ENCODE measurements at regions not wholly inside any gene's neighbourhood (a gene's known extent, or its start where the extent isn't known, plus 50 kb on each side); places are given as distances from the start of the nearest gene placed in this dataset.

DNA sequence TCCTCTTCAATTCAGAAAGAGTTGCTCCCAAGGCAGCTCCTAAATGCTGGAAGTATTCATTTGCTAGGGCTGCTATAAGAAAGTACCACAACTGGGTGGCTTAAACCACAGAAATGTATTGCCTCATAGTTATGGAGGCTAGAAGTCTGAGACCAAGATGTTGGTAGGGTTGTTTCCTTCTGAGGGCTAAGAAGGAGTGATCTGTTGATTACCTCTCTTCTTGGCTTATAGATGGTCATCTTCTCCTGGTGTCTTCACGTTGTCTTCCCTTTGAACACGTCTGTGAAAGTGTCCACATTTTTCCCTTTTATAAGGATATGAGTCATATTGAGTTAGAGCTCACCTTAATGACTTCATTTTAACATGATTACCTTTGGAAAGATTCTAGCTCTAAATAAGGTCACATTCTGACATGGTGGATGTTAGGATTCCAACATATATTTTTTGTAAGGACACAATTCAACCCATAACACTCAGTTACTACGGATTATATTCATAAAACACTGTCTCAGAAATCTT is 266.3 kb downstream of the SPATA18 start:
- no peak overlapping the region for H3K27ac ChIP-seq (ENCODE audit: low read depth, low read length, poor library complexity, severe bottlenecking)
- no peaks in the 10 kb centered on the region for H4K20me1 ChIP-seq (ENCODE audit: insufficient read depth, low read length)
- no peaks in the 10 kb centered on the region for H3K4me1 ChIP-seq (ENCODE audit: insufficient read depth, low read length, severe bottlenecking)
- H3K27me3 ChIP-seq (ENCODE audit: insufficient read depth, low read length): no peaks in the 10 kb centered on the region
- no peak overlapping the region for H3K4me3 ChIP-seq (ENCODE audit: low read depth, low read length, poor library complexity, severe bottlenecking)
- no peaks in the 10 kb centered on the region for H3K9me2 ChIP-seq (ENCODE audit: low read depth, low read length)
- H3K79me2 ChIP-seq (ENCODE audit: insufficient read depth, low read length): no peaks in the 10 kb centered on the region
- H3K4me2 ChIP-seq (ENCODE audit: low read length): no peak overlapping the region
- H3F3A ChIP-seq (ENCODE audit: insufficient read depth, low read length): no peaks in the 10 kb centered on the region
- TF ChIP-seq, protein P1, sequence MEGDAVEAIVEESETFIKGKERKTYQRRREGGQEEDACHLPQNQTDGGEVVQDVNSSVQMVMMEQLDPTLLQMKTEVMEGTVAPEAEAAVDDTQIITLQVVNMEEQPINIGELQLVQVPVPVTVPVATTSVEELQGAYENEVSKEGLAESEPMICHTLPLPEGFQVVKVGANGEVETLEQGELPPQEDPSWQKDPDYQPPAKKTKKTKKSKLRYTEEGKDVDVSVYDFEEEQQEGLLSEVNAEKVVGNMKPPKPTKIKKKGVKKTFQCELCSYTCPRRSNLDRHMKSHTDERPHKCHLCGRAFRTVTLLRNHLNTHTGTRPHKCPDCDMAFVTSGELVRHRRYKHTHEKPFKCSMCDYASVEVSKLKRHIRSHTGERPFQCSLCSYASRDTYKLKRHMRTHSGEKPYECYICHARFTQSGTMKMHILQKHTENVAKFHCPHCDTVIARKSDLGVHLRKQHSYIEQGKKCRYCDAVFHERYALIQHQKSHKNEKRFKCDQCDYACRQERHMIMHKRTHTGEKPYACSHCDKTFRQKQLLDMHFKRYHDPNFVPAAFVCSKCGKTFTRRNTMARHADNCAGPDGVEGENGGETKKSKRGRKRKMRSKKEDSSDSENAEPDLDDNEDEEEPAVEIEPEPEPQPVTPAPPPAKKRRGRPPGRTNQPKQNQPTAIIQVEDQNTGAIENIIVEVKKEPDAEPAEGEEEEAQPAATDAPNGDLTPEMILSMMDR (IDR thresholded peaks at IDR 0.05; ENCODE audit: low read length): no peak
- TF ChIP-seq EZH2 (IDR thresholded peaks at IDR 0.05; ENCODE audit: borderline replicate concordance, low read length): no peak
- H3K9ac ChIP-seq (ENCODE audit: low read length): no peak overlapping the region
- no peaks in the 10 kb centered on the region for H3K36me3 ChIP-seq (ENCODE audit: insufficient read depth, low read length)
- H2AFZ ChIP-seq (ENCODE audit: low read length): no peak overlapping the region
- no peaks in the 10 kb centered on the region for H3K9me3 ChIP-seq (ENCODE audit: low read length)

- Histone ChIP-seq H4K20me1 (ENCODE audit: insufficient read depth, low read length) (no peaks in the 10 kb centered on the region), H2AFZ (ENCODE audit: low read length) (no peak overlapping the region), H3K79me2 (ENCODE audit: insufficient read depth, low read length) (no peaks in the 10 kb centered on the region), H3F3A (ENCODE audit: insufficient read depth, low read length) (no peaks in the 10 kb centered on the region), H3K36me3 (ENCODE audit: insufficient read depth, low read length) (no peaks in the 10 kb centered on the region), H3K4me1 (ENCODE audit: insufficient read depth, low read length, severe bottlenecking) (no peaks in the 10 kb centered on the region), H3K9me2 (ENCODE audit: low read depth, low read length) (no peaks in the 10 kb centered on the region), H3K4me2 (ENCODE audit: low read length) (no peak overlapping the region), H3K27ac (ENCODE audit: low read depth, low read length, poor library complexity, severe bottlenecking) (no peak overlapping the region), H3K4me3 (ENCODE audit: low read depth, low read length, poor library complexity, severe bottlenecking) (no peak overlapping the region), H3K27me3 (ENCODE audit: insufficient read depth, low read length) (no peaks in the 10 kb centered on the region), H3K9ac (ENCODE audit: low read length) (no peak overlapping the region), H3K9me3 (ENCODE audit: low read length) (no peaks in the 10 kb centered on the region)
- TF ChIP-seq, protein P1 (IDR thresholded peaks at IDR 0.05; ENCODE audit: low read length): no peak
- no peak for TF ChIP-seq EZH2 (IDR thresholded peaks at IDR 0.05; ENCODE audit: borderline replicate concordance, low read length)
These were observed 266.9 kb downstream of the SPATA18 start for GRCh38 chr4:52317981-52318380.

GRCh38 chr4:52329894-52330293 is 278.8 kb downstream of the SPATA18 start:
- no peak overlapping the region for H3K9ac ChIP-seq (ENCODE audit: low read length)

More at GRCh38 chr4:52329894-52330293, 278.8 kb downstream of the SPATA18 start:
- Histone ChIP-seq H3K27me3 (ENCODE audit: insufficient read depth, low read length) (no peaks in the 10 kb centered on the region), H3K9me2 (ENCODE audit: low read depth, low read length) (no peaks in the 10 kb centered on the region), H3K4me1 (ENCODE audit: insufficient read depth, low read length, severe bottlenecking) (no peaks in the 10 kb centered on the region), H3K4me2 (ENCODE audit: low read length) (no peak overlapping the region), H2AFZ (ENCODE audit: low read length) (no peak overlapping the region), H4K20me1 (ENCODE audit: insufficient read depth, low read length) (no peaks in the 10 kb centered on the region), H3K9me3 (ENCODE audit: low read length) (no peaks in the 10 kb centered on the region), H3K79me2 (ENCODE audit: insufficient read depth, low read length) (no peaks in the 10 kb centered on the region), H3K36me3 (ENCODE audit: insufficient read depth, low read length) (no peaks in the 10 kb centered on the region), H3K4me3 (ENCODE audit: low read depth, low read length, poor library complexity, severe bottlenecking) (no peak overlapping the region), H3K27ac (ENCODE audit: low read depth, low read length, poor library complexity, severe bottlenecking) (no peak overlapping the region), H3F3A (ENCODE audit: insufficient read depth, low read length) (no peaks in the 10 kb centered on the region)
- TF ChIP-seq, protein P1 (IDR thresholded peaks at IDR 0.05; ENCODE audit: low read length): no peak
- TF ChIP-seq EZH2 (IDR thresholded peaks at IDR 0.05; ENCODE audit: borderline replicate concordance, low read length): no peak
